Trophoblast cell (in vitro differentiated cells and primary cell): ENCODE measurements at regions not wholly inside any gene's neighbourhood (a gene's known extent, or its start where the extent isn't known, plus 50 kb on each side); places are given as distances from the start of the nearest gene placed in this dataset.

ENCODE experiments used
- DNase-seq, 2 donors: peaks; one replicate each; pipeline ENCODE4 v3.0.0-alpha.2; 2016
- H2AFZ ChIP-seq: 2 replicates; pipeline ENCODE4 v1.6.1; 2013; ENCODE audit warnings: low read length, moderate library complexity, mild to moderate bottlenecking; ENCODE audit not compliant: insufficient read depth, poor library complexity
- H2AK5ac ChIP-seq: 2 replicates; pipeline ENCODE4 v1.6.1; 2013; ENCODE audit warnings: mild to moderate bottlenecking, low read length
- H2BK120ac ChIP-seq: 2 replicates; pipeline ENCODE4 v1.6.1; 2013; ENCODE audit warnings: low read length, mild to moderate bottlenecking, moderate library complexity; ENCODE audit not compliant: insufficient read depth, poor library complexity
- H2BK12ac ChIP-seq: 2 replicates; pipeline ENCODE4 v1.6.1; 2013; ENCODE audit warnings: mild to moderate bottlenecking, low read length, moderate library complexity
- H2BK5ac ChIP-seq: 2 replicates; pipeline ENCODE4 v1.6.1; 2013; ENCODE audit warnings: low read length, low read depth, moderate library complexity, mild to moderate bottlenecking; ENCODE audit not compliant: poor library complexity
- H3K14ac ChIP-seq: 2 replicates; pipeline ENCODE4 v1.6.1; 2013; ENCODE audit warnings: mild to moderate bottlenecking, low read length
- H3K18ac ChIP-seq: 2 replicates; pipeline ENCODE4 v1.6.1; 2013; ENCODE audit warnings: mild to moderate bottlenecking, low read length
- H3K23ac ChIP-seq: 2 replicates; pipeline ENCODE4 v1.6.1; 2013; ENCODE audit warnings: low read length
- H3K27ac ChIP-seq: 2 replicates; pipeline ENCODE4 v1.5.1; 2013; ENCODE audit warnings: low read depth, mild to moderate bottlenecking, inconsistent platforms, low read length, moderate library complexity
- H3K27me3 ChIP-seq: 2 replicates; pipeline ENCODE4 v1.6.1; 2013; ENCODE audit warnings: inconsistent platforms, mild to moderate bottlenecking, low read length, moderate library complexity; ENCODE audit not compliant: insufficient read depth
- H3K36me3 ChIP-seq, 2 experiments: 1 replicate in 1 of 2; 2 replicates in 1 of 2; pipeline ENCODE4 v1.6.1; 2013; ENCODE audit warnings: low read length in 2 of 2, mild to moderate bottlenecking in 2 of 2, moderate library complexity in 1 of 2; ENCODE audit not compliant: insufficient read depth in 2 of 2, control insufficient read depth in 1 of 2
- H3K4ac ChIP-seq: 2 replicates; pipeline ENCODE4 v1.6.1; 2013; ENCODE audit warnings: low read depth, mild to moderate bottlenecking, low read length, moderate library complexity
- H3K4me1 ChIP-seq, 2 experiments: 1 replicate in 1 of 2; 2 replicates in 1 of 2; pipeline ENCODE4 v1.6.1; 2013; ENCODE audit warnings: low read length in 2 of 2, mild to moderate bottlenecking in 2 of 2, moderate library complexity in 1 of 2; ENCODE audit not compliant: insufficient read depth in 2 of 2, control insufficient read depth in 1 of 2
- H3K4me2 ChIP-seq: 2 replicates; pipeline ENCODE4 v1.6.1; 2013; ENCODE audit warnings: inconsistent platforms, mild to moderate bottlenecking, low read length, moderate library complexity
- H3K4me3 ChIP-seq: 2 replicates; pipeline ENCODE4 v1.5.1; 2013; ENCODE audit warnings: mild to moderate bottlenecking, low read depth, low read length, inconsistent platforms
- H3K79me1 ChIP-seq: one replicate; pipeline ENCODE4 v1.6.1; 2013; ENCODE audit warnings: low read length
- H3K79me2 ChIP-seq: 2 replicates; pipeline ENCODE4 v1.6.1; 2013; ENCODE audit warnings: low read length, mild to moderate bottlenecking; ENCODE audit not compliant: control insufficient read depth, insufficient read depth, poor library complexity
- H3K9ac ChIP-seq: 2 replicates; pipeline ENCODE4 v1.6.1; 2013; ENCODE audit warnings: mild to moderate bottlenecking, low read length
- H3K9me3 ChIP-seq: 2 replicates; pipeline ENCODE4 v1.6.1; 2013; ENCODE audit warnings: low read depth, mild to moderate bottlenecking, control low read depth, inconsistent platforms, low read length; ENCODE audit not compliant: insufficient read depth
- H4K12ac ChIP-seq: 2 replicates; pipeline ENCODE4 v1.6.1; 2013; ENCODE audit warnings: low read depth, mild to moderate bottlenecking, low read length, moderate library complexity
- H4K8ac ChIP-seq: 2 replicates; pipeline ENCODE4 v1.6.1; 2013; ENCODE audit warnings: low read depth, mild to moderate bottlenecking, low read length, moderate library complexity
- H4K91ac ChIP-seq: one replicate; pipeline ENCODE4 v1.6.1; 2013; ENCODE audit warnings: low read depth, mild to moderate bottlenecking, low read length, moderate library complexity
- WGBS: extraction: QIAGEN DNeasy Blood & Tissue Kit; methylation state at CpG from one replicate; pipeline ENCODE4 v1.1.7; 2013; ENCODE audit warnings: missing lambda C conversion rate; ENCODE audit not compliant: insufficient read length, insufficient coverage; ENCODE audit errors: extremely low coverage; 5-methylcytosine and 5-hydroxymethylcytosine counted together

- no peak overlapping the region for H3K9ac ChIP-seq
- no peak overlapping the region for H4K91ac ChIP-seq
- no peak overlapping the region for H2BK120ac ChIP-seq
- H3K27me3 ChIP-seq, result no peaks in the 10 kb centered on the region
- peaks cover 11% of the 10 kb centered on the region in 2 experiments for H3K4me1 ChIP-seq
- DNase-seq, result no peak
- no peak overlapping the region for H3K23ac ChIP-seq
- no peak overlapping the region for H3K14ac ChIP-seq
- WGBS, result no CpG with 5 or more reads among the region's 2 CpGs
- no peak overlapping the region for H3K4ac ChIP-seq
- no peak overlapping the region for H4K8ac ChIP-seq
- H3K4me3 ChIP-seq, result no peak overlapping the region
- no peak overlapping the region for H2AK5ac ChIP-seq
- H3K27ac ChIP-seq, result no peak overlapping the region
- no peaks in the 10 kb centered on the region for H3K79me2 ChIP-seq
- H2BK5ac ChIP-seq, result no peak overlapping the region
- H3K18ac ChIP-seq, result no peak overlapping the region
- no peaks in the 10 kb centered on the region for H3K79me1 ChIP-seq
- no peak overlapping the region for H2AFZ ChIP-seq
- no peak overlapping the region for H3K4me2 ChIP-seq
- no peaks in the 10 kb centered on the region for H3K36me3 ChIP-seq
- H3K9me3 ChIP-seq, result no peaks in the 10 kb centered on the region
- no peak overlapping the region for H4K12ac ChIP-seq
- H2BK12ac ChIP-seq, result no peak overlapping the region
Measured at GRCh38 chr13:44307844-44308243, 65.8 kb upstream of the SERP2 start.

- Histone ChIP-seq H3K23ac (no peak overlapping the region), H2BK5ac (no peak overlapping the region), H3K9ac (no peak overlapping the region), H3K18ac (no peak overlapping the region), H3K36me3 (no peaks in the 10 kb centered on the region), H3K4me2 (no peak overlapping the region), H4K12ac (no peak overlapping the region), H3K4me1 (peaks cover 11% of the 10 kb centered on the region in 2 experiments), H3K79me1 (no peaks in the 10 kb centered on the region), H3K79me2 (no peaks in the 10 kb centered on the region), H2BK120ac (no peak overlapping the region), H3K4me3 (no peak overlapping the region), H4K8ac (no peak overlapping the region), H2AK5ac (no peak overlapping the region), H3K14ac (no peak overlapping the region), H2AFZ (no peak overlapping the region), H3K27me3 (no peaks in the 10 kb centered on the region), H4K91ac (no peak overlapping the region), H3K4ac (no peak overlapping the region), H2BK12ac (no peak overlapping the region), H3K9me3 (no peaks in the 10 kb centered on the region), H3K27ac (no peak overlapping the region)
- no CpG with 5 or more reads among the region's 3 CpGs for WGBS
- DNase-seq, result no peak
Measured at GRCh38 chr13:44308352-44308751, 65.3 kb upstream of the SERP2 start.

- DNase-seq, result no peak
- no peaks in the 10 kb centered on the region for H3K27me3 ChIP-seq
- no peak overlapping the region for H2BK120ac ChIP-seq
- no peak overlapping the region for H2AFZ ChIP-seq
- H3K4ac ChIP-seq, result no peak overlapping the region
- no peak overlapping the region for H2AK5ac ChIP-seq
- H3K4me1 ChIP-seq, result peaks cover 11% of the 10 kb centered on the region in 2 experiments
- H3K4me2 ChIP-seq, result no peak overlapping the region
- H3K79me1 ChIP-seq, result no peaks in the 10 kb centered on the region
- no peak overlapping the region for H3K14ac ChIP-seq
- no peak overlapping the region for H3K9ac ChIP-seq
- no peak overlapping the region for H3K23ac ChIP-seq
- no peak overlapping the region for H4K91ac ChIP-seq
- no peak overlapping the region for H3K18ac ChIP-seq
- H4K12ac ChIP-seq, result no peak overlapping the region
- H3K4me3 ChIP-seq, result no peak overlapping the region
- no peak overlapping the region for H3K27ac ChIP-seq
- no peaks in the 10 kb centered on the region for H3K79me2 ChIP-seq
- H3K9me3 ChIP-seq, result no peaks in the 10 kb centered on the region
- H4K8ac ChIP-seq, result no peak overlapping the region
- no CpG with 5 or more reads among the region's 15 CpGs for WGBS
- H2BK12ac ChIP-seq, result no peak overlapping the region
- no peak overlapping the region for H2BK5ac ChIP-seq
- no peaks in the 10 kb centered on the region for H3K36me3 ChIP-seq
Measured at GRCh38 chr13:44309794-44310757, 63.5 kb upstream of the SERP2 start.

- no CpG with 5 or more reads among the region's 8 CpGs for WGBS
- H4K8ac ChIP-seq, result no peak overlapping the region
- no peak overlapping the region for H2BK120ac ChIP-seq
Measured at GRCh38 chr13:44311011-44311780, 62.4 kb upstream of the SERP2 start.

More at GRCh38 chr13:44311011-44311780, 62.4 kb upstream of the SERP2 start:
- H3K79me2 ChIP-seq, result no peaks in the 10 kb centered on the region
- no peak overlapping the region for H3K4me3 ChIP-seq
- H3K79me1 ChIP-seq, result no peaks in the 10 kb centered on the region
- no peak overlapping the region for H2BK5ac ChIP-seq
- H2AFZ ChIP-seq, result no peak overlapping the region
- no peak overlapping the region for H4K91ac ChIP-seq
- no peak overlapping the region for H2BK12ac ChIP-seq
- no peak overlapping the region for H3K14ac ChIP-seq
- H3K4me1 ChIP-seq, result peaks cover 7% of the 10 kb centered on the region in 2 experiments
- no peak overlapping the region for H4K12ac ChIP-seq
- H2AK5ac ChIP-seq, result no peak overlapping the region
- H3K4ac ChIP-seq, result no peak overlapping the region
- no peak overlapping the region for H3K4me2 ChIP-seq
- H3K27ac ChIP-seq, result no peak overlapping the region
- no peak overlapping the region for H3K23ac ChIP-seq
- no peak overlapping the region for H3K18ac ChIP-seq
- no peak overlapping the region for H3K9ac ChIP-seq
- no peak for DNase-seq
- no peaks in the 10 kb centered on the region for H3K9me3 ChIP-seq
- no peaks in the 10 kb centered on the region for H3K36me3 ChIP-seq
- H3K27me3 ChIP-seq, result no peaks in the 10 kb centered on the region
